HG03175 (cell line): ENCODE measurements at regions not wholly inside any gene's neighbourhood (a gene's known extent, or its start where the extent isn't known, plus 50 kb on each side); places are given as distances from the start of the nearest gene placed in this dataset.
A peak's percentile ranks its signal among the peaks of the same experiment; 100 is the strongest.

Experiments used
- ATAC-seq: cut with Tn5 transposase; IDR thresholded peaks from one replicate; pipeline ENCODE4 v1.9.1; 2021; ENCODE audit warnings: mild to moderate bottlenecking, moderate library complexity; ENCODE audit not compliant: unreplicated experiment

DNA sequence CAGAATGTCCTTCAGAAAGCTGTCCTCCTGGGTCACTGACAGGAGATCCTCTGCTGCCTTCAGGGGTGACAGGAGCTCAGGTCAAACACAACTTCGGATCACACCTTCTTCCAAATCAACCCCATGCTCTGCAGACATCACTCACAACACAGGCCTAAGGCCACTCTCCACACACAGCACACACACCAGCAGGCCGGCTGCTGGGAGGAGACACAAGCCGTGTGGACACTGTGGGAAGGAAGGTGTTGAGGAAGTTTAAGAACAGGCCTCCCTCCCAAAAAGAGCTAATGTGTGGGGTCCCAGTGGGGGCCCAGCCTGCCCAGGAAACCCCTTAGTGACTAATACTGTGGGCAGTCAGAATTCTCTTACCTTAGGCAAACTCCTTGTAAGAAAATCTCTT is 290.3 kb upstream of the ID2 start:
- no peak for ATAC-seq

- no peak for ATAC-seq
Measured at GRCh38 chr2:8392098-8392866, 289.6 kb upstream of the ID2 start.

DNA sequence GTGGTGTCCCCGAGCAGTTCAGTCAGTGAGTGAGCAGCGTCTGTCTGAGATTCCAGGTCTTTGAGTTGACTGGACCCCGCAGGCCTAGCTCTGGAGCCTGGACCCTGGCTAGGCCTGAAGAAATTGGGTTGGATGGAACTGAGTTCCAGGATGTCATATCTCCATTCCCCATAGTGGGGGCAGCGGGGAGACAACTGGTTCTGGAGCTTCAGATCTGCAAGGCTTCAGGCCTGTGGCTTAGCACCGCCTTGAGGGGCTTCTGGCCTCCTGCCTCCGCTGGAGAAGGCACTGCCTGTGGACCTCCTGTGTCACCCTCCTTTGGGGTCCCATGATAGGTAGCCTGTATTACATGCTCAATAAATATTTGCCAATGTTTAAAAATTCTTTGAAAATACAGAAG is 288.4 kb upstream of the ID2 start:
- ATAC-seq: no peak

DNA sequence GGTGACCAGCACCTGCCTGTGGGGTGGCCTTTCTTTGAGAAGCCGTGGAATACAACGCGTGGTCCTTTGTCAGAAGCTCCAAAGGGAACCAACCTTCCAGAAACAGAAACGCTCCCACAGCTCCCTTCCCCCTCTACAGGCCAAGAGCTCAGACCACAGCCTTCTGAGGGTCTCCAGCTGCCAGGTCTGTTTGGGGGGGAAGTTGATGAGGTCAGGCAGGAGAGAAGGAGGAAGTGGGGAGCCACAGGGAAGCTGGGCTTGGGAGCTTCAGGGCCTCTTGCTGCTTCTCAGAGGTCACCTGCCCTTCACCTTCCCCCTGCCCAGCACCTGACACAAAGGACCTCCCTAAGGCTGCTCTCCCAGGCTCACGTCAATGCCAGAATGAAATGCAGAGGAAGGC is 287.7 kb upstream of the ID2 start:
- no peak for ATAC-seq

- no peak for ATAC-seq
Measured at GRCh38 chr2:8394569-8395359, 287.1 kb upstream of the ID2 start.

DNA sequence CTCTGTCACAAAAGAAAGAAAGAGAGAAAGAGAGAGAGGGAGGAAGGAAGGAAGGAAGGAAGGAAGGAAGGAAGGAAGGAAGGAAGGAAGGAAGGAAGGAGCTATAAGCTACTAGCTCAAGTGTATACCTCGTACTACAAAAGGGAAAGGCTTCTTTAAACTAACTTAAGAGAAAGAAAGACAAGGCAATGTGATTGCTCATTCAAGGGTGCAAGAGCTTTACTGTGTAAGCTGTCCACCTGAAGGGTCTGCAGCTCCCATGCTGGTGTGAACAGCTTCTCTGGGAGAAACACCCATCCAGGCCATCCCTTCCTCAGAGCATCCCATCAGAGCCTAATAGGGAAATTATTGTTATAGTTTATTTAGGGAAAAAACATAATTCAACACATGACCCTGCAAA is 286.1 kb upstream of the ID2 start:
- no peak for ATAC-seq

DNA sequence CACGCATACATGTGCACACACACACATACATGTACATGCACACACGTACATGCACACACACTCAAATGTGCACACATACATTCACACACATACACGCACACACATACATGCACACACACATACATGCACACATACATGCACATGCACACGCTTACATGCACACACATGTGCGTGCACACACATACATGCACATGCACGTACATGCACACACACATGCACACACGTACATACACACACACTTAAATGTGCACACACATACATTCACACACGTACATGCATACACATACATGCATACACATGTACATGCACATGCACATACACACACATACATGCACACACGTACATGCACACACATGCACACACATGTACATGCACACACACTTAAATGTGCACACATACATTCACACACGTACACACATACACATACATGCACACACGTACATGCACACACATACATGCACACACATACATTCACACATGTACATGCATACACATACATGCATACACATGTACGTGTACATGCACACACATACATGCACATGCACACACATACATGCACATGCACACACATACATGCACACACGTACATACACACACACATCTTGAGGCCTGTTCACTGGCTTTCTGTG is 283.7 kb upstream of the ID2 start:
- ATAC-seq: no peak

DNA sequence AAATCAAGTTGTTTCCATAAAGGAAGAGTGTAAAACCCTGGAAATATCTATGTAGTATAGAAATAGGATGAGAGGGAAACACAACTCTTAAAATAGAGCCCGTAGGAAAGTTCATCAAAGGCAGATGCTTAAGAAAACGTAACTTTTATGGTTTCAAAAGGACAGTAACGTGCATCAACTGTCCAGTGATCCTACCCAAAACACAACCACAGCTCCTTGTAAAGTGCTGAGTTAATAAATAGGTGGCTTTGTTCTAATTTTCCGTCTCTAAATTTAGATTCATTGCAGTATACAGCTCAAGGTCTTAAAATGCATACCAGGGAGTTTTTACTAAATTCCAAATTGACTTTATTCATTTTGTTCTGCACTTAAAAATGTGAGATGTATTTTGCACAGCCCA is 282.1 kb upstream of the ID2 start:
- no peak for ATAC-seq

GRCh38 chr2:8400196-8400595 is 281.7 kb upstream of the ID2 start:
- no peak for ATAC-seq

GRCh38 chr2:8402222-8402621 is 279.6 kb upstream of the ID2 start:
- ATAC-seq: no peak

DNA sequence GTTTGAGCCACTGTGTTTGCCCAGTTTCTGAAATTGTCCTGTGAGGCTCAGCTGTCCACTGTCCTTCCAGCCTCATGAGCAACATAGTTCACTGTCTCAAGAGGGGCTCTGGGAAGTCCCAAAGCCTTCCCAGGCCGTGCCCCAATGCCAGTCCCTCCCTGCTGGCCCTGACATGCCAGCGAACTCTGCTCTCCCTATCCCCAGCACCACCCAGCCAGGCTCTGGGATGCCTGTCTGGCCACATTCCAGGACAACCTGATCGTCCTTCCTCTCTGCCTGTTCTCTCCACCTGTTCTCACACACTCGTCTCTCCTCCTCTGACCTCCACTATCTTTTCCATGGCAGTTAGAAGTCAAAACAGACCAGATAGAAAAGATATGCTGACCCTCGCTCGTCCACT is 278.0 kb upstream of the ID2 start:
- ATAC-seq: no peak

- ATAC-seq: no peak
Measured at GRCh38 chr2:8405334-8405733, 276.5 kb upstream of the ID2 start.

GRCh38 chr2:8406271-8406670 is 275.6 kb upstream of the ID2 start:
- no peak for ATAC-seq

GRCh38 chr2:8407332-8407731 is 274.5 kb upstream of the ID2 start:
- no peak for ATAC-seq

DNA sequence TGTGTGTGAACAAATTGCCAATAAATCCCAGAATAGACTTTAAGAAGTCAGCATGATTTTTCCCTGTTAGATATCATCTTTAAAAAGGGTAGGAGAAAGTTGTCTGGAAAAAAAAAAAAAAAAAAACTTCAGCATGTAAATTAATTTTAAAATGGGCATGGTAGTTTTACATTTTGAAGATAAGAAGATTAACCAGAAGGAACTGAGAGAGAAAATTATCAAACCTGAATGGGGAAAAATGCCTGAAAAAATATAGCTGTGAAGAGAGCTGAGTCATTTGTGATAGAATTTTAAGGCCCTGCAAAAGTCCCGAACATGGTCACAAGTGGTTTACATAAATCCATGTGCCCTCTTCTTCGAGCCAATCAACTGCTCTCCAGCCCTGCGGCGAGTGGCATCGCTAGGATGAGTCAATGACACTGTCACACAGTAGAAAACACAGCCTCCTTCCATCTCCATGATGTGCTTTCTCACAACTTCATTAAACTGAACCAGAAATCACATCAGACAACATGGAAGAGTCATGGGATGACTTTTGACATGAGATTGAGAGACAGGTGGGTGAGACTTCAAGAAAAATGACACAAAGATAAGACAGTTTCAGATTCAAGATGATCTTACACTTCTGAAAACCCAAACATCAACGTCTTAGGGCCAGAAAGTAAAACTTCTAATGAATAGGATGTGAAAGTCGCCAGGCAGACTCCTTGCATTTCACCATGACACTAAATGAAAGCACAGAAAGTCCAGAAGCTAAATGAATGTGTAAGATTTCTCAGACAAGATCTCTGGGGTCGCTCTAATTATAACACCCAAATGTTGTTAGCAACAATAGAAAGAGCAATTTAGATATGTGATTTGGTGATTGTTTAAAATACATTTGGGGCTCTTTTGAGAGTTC is 273.0 kb upstream of the ID2 start:
- ATAC-seq: peak; percentile 89

DNA sequence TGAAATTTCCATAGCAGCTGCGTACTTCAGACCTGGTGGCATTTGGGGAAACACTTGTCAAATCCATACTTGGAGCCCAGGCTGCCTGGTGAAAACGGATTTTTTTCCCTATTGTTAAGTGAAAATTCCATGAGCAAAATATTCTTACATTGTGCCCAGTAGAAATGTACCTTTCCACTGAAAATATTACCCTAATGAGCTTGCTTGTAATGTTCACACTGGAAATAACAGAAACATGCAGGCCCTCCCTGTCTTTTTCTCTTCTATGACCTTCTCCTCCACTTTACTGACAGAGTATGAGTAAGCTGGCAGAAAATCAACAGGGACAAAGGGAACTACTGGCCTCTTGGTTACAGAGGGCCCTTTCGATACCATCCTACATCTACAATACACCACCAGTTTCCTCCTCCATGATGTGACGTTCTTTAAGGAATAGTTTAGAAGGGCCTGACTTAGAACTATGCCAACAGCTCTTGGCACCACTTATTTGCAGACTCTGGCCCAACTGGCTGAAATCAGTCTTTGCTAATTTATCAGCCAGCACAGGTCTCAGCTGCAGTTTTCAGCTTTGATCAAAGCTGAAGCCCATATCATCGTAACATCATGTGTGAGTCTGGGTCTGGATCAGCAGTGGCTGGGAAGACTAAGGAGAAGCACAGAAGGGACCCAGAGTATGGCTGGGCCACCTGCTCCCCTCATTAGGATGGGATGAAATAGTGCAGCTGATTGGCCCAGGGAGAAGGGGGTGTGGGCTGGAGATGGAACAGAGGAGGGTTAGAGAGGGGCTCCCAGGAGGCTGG is 272.2 kb upstream of the ID2 start:
- ATAC-seq: no peak

DNA sequence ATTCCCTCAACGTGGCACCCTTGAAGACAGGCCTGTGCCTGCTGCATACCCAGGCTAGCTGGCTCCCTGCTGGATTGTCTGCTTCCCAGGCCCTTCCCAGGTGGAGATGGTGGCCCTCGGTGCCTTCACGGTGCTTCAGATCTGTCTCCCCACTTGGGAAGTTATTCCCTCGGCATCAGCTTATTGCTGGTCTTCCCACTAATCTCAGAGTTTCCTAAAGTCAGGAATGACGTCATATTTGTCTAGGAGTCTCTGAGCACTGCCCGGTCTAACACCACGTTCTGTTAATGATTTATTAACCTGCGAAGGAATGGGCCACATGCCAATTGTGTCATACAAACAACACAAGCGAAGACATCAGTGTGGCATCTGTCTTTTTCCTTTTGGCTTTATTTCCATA is 269.8 kb upstream of the ID2 start:
- no peak for ATAC-seq

DNA sequence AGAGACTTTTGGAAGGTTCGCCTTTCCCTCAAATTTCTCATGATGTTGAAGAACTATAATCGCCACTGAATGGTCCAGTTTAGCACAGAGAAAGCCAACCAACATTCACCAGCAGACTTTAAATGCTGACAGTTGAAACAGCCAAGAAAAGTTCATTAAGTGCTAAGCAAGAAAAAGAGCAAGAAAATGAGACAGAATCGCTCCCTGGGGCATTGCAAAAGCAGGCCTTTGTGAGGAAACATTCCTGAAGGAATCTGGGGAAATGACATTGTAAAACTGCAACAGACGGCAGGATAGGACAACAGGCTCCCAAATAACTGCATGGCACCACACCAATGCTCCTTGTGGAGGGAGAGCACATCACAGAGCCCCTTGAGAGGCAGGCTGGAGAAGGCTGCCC is 269.3 kb upstream of the ID2 start:
- ATAC-seq: no peak

DNA sequence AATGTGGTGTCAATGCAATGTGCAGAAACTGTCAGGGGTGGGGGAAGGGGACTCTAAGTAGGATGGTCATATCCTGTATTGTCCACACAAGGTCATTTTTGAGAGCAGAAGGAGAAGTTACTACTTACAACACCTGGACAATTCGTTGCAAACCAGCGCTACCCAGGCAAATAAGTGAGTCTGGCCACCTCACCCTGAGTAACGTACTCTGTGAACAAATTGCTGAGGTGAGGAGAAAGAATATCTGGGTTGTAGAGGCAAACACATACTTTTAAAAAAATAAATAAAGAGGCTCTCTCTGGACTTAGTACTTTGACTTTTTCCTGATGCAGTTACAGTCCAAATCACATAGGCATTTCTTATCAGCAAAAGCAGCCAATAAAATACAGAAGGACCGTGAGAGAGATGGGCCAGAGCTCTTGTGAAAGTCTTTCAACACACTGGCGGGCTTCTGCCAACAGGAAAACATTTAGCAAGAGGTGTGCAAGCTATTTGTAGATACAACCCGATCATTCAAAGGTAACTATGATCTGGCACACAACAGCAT is 268.2 kb upstream of the ID2 start:
- ATAC-seq: no peak
